ENCODE measurements at regions not wholly inside any gene's neighbourhood (a gene's known extent, or its start where the extent isn't known, plus 50 kb on each side); places are given as distances from the start of the nearest gene placed in this dataset.
"Not testable (repeated sequence)": the region's sequence is repeated elsewhere in the genome, so short reads cannot be mapped to it uniquely, and the experiment has no call there.

GRCh38 chr7:9349625-9350024, 916.2 kb downstream of the NXPH1 start:
- Histone ChIP-seq H3K27me3 (ENCODE audit: control insufficient read depth in 1 of 2, insufficient read depth in 2 of 2, low read length in 2 of 2) (no peaks in the 10 kb centered on the region), H3K9me3 (ENCODE audit: control insufficient read depth in 1 of 2, insufficient read depth in 1 of 2, low read length in 2 of 2) (no peaks in the 10 kb centered on the region), H3K4me3 (ENCODE audit: low read length) (no peak overlapping the region), H3K4me1 (ENCODE audit: insufficient read depth, low read length) (no peaks in the 10 kb centered on the region), H3K36me3 (ENCODE audit: insufficient read depth, low read length) (no peaks in the 10 kb centered on the region), H3K27ac (ENCODE audit: low read depth in 1 of 2, low read length in 2 of 2) (no peak overlapping the region)
- Mint-ChIP-seq H3K9me3 (peaks cover 6% of the 10 kb centered on the region), H3K4me1 (ENCODE audit: low read depth) (no peaks in the 10 kb centered on the region), H3K4me3 (no peak overlapping the region), H3K27me3 (no peaks in the 10 kb centered on the region), H3K27ac (no peak overlapping the region), H3K36me3 (ENCODE audit: low read depth) (no peaks in the 10 kb centered on the region)
- no peak for TF ChIP-seq CTCF (IDR thresholded peaks at IDR 0.05)
- ATAC-seq (ENCODE audit: poor library complexity) = no peak
- ChIA-PET CTCF (no interaction called here), POLR2A (no interaction called here)
- DNase-seq = no peak
- intact Hi-C loops (cut with DNase I, micrococcal nuclease) = loop anchor here in 1 of 2 experiments (5.0 kb wide), 1 partner anchor 52 kb away; no protein-coding TSS in a partner anchor

DNA sequence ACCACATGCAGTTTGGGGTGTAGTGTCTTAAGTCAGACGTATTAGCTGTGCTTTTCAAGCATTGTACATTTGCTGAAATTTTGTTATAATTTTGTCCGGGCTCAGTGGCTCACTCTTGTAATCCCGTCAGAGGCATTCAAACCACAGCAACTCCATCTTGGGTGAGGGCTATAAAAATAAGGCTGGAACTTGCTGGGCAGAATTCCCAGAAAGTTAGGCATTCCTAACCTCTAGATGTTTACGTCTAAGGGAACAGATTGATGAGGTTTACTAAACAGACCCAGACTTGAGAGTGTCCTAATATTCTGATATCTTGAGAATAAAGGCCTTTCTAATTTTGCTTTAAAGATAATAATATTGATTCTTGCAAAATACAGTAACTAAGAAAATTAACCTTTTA, 957.8 kb downstream of the NXPH1 start:
- ChIA-PET CTCF (no interaction called here), POLR2A (no interaction called here)
- no peak for TF ChIP-seq CTCF (IDR thresholded peaks at IDR 0.05)
- H3K36me3 Mint-ChIP-seq (ENCODE audit: low read depth) = no peaks in the 10 kb centered on the region
- DNase-seq (no peak), ATAC-seq (ENCODE audit: poor library complexity) (no peak)
- H3K9me3 Mint-ChIP-seq = peaks cover 13% of the 10 kb centered on the region
- Histone ChIP-seq H3K4me3 (ENCODE audit: low read length) (no peak overlapping the region), H3K4me1 (ENCODE audit: insufficient read depth, low read length) (no peaks in the 10 kb centered on the region), H3K27me3 (ENCODE audit: control insufficient read depth in 1 of 2, insufficient read depth in 2 of 2, low read length in 2 of 2) (no peaks in the 10 kb centered on the region), H3K27ac (ENCODE audit: low read depth in 1 of 2, low read length in 2 of 2) (no peak overlapping the region), H3K36me3 (ENCODE audit: insufficient read depth, low read length) (no peaks in the 10 kb centered on the region), H3K9me3 (ENCODE audit: control insufficient read depth in 1 of 2, insufficient read depth in 1 of 2, low read length in 2 of 2) (peaks cover 11 to 16% of the 10 kb centered on the region in 2 experiments)
- H3K4me1 Mint-ChIP-seq (ENCODE audit: low read depth) = no peaks in the 10 kb centered on the region
- intact Hi-C loops (cut with DNase I, micrococcal nuclease) = no loop called here
- no peak overlapping the region for H3K4me3 Mint-ChIP-seq
- no peak overlapping the region for H3K27ac Mint-ChIP-seq
- H3K27me3 Mint-ChIP-seq = no peaks in the 10 kb centered on the region

DNA sequence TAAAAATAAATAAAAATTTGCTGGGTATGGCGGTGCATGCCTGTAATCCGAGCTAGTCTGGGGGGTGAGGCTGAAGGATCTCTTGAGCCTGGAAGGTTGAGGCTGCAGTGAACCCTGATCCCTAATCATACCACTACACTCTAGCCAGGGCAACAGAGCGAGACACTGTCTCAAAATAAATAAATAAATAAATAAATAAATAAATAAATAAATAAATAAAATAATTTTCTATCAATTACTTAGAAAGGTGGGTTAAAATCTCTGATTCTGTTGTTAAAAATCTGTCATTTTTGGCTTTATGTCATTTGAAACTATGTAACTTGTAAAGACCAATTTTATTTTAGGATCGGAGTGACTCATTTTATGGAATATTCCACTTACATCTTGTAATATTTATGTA, 958.6 kb downstream of the NXPH1 start:
- intact Hi-C loops (cut with DNase I, micrococcal nuclease) = no loop called here
- H3K4me3 ChIP-seq (ENCODE audit: low read length) = no peak overlapping the region
- no peak overlapping the region for H3K4me3 Mint-ChIP-seq
- H3K9me3 ChIP-seq (ENCODE audit: control insufficient read depth in 1 of 2, insufficient read depth in 1 of 2, low read length in 2 of 2) = peaks cover 11 to 16% of the 10 kb centered on the region in 2 experiments
- H3K27ac ChIP-seq (ENCODE audit: low read depth in 1 of 2, low read length in 2 of 2) = no peak overlapping the region
- POLR2A ChIA-PET = no interaction called here
- H3K27ac Mint-ChIP-seq = no peak overlapping the region
- H3K27me3 ChIP-seq (ENCODE audit: control insufficient read depth in 1 of 2, insufficient read depth in 2 of 2, low read length in 2 of 2) = no peaks in the 10 kb centered on the region
- CTCF ChIA-PET = no interaction called here
- no peaks in the 10 kb centered on the region for H3K4me1 ChIP-seq (ENCODE audit: insufficient read depth, low read length)
- H3K4me1 Mint-ChIP-seq (ENCODE audit: low read depth) = no peaks in the 10 kb centered on the region
- H3K9me3 Mint-ChIP-seq = peaks cover 14% of the 10 kb centered on the region
- H3K36me3 Mint-ChIP-seq (ENCODE audit: low read depth) = no peaks in the 10 kb centered on the region
- TF ChIP-seq CTCF (IDR thresholded peaks at IDR 0.05) = no peak
- ATAC-seq (ENCODE audit: poor library complexity) = no peak
- no peaks in the 10 kb centered on the region for H3K27me3 Mint-ChIP-seq
- no peak for DNase-seq
- H3K36me3 ChIP-seq (ENCODE audit: insufficient read depth, low read length) = no peaks in the 10 kb centered on the region

DNA sequence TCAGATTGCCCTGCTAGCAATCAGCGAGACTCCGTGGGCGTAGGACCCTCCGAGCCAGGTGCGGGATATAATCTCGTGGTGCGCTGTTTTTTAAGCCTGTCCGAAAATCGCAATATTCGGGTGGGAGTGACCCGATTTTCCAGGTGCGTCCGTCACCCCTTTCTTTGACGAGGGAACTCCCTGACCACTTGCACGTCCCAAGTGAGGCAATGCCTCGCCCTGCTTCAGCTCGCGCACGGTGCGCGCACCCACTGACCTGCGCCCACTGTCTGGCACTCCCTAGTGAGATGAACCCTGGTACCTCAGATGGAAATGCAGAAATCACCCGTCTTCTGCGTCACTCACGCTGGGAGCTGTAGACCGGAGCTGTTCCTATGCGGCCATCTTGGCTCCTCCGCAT, 971.0 kb downstream of the NXPH1 start:
- H3K36me3 ChIP-seq (ENCODE audit: insufficient read depth, low read length); H3K27me3 Mint-ChIP-seq; H3K27me3 ChIP-seq (ENCODE audit: control insufficient read depth in 1 of 2, insufficient read depth in 2 of 2, low read length in 2 of 2); intact Hi-C loops (cut with DNase I, micrococcal nuclease); CTCF ChIA-PET; DNase-seq; H3K4me1 ChIP-seq (ENCODE audit: insufficient read depth, low read length); H3K9me3 Mint-ChIP-seq; POLR2A ChIA-PET; H3K27ac ChIP-seq (ENCODE audit: low read depth in 1 of 2, low read length in 2 of 2); H3K4me3 Mint-ChIP-seq; H3K4me1 Mint-ChIP-seq (ENCODE audit: low read depth); H3K27ac Mint-ChIP-seq; H3K4me3 ChIP-seq (ENCODE audit: low read length); H3K36me3 Mint-ChIP-seq (ENCODE audit: low read depth); H3K9me3 ChIP-seq (ENCODE audit: control insufficient read depth in 1 of 2, insufficient read depth in 1 of 2, low read length in 2 of 2); ATAC-seq (ENCODE audit: poor library complexity): not testable (repeated sequence)
